Stimulated activated naive B cell treated with anti-CD40 and anti-IgM and Interleukin-4, amounts not matched to agents 10 μg/mL and 1 μg/mL and 100 μg/mL, for 72 hours (primary cell): ENCODE measurements at regions not wholly inside any gene's neighbourhood (a gene's known extent, or its start where the extent isn't known, plus 50 kb on each side); places are given as distances from the start of the nearest gene placed in this dataset.
A peak's percentile ranks its signal among the peaks of the same experiment; 100 is the strongest.
"Not testable (repeated sequence)": the region's sequence is repeated elsewhere in the genome, so short reads cannot be mapped to it uniquely, and the experiment has no call there.

Experiments used
- ATAC-seq, 2 donors: fragments of 150-1000 bp; cut with Tn5 transposase; replicated peaks; 2 replicates each; pipeline ENCODE4 v1.10.0; 2021; ENCODE audit warnings: moderate library complexity in 1 of 2
- DNase-seq: peaks from one replicate; pipeline ENCODE4 v3.0.0; 2021
- H3K27ac Mint-ChIP-seq: one replicate; pipeline ENCODE4 v1.8.0; 2022; ENCODE audit warnings: mild to moderate bottlenecking, mixed read lengths
- H3K27me3 Mint-ChIP-seq, 2 donors: one replicate each; pipeline ENCODE4 v1.8.0; 2022; ENCODE audit warnings: mixed read lengths in 2 of 2
- H3K36me3 Mint-ChIP-seq, 2 donors: one replicate each; pipeline ENCODE4 v1.8.0; 2022; ENCODE audit warnings: mixed read lengths in 2 of 2, mild to moderate bottlenecking in 1 of 2
- H3K4me1 Mint-ChIP-seq, 2 donors: one replicate each; pipeline ENCODE4 v1.8.0; 2022; ENCODE audit warnings: mixed read lengths in 2 of 2, mild to moderate bottlenecking in 1 of 2
- H3K4me3 Mint-ChIP-seq, 2 donors: one replicate each; pipeline ENCODE4 v1.8.0; 2022; ENCODE audit warnings: mild to moderate bottlenecking in 2 of 2, mixed read lengths in 2 of 2, moderate library complexity in 1 of 2
- H3K9me3 Mint-ChIP-seq, 2 donors: one replicate each; pipeline ENCODE4 v1.8.0; 2022; ENCODE audit warnings: mixed read lengths in 2 of 2, mild to moderate bottlenecking in 1 of 2

DNA sequence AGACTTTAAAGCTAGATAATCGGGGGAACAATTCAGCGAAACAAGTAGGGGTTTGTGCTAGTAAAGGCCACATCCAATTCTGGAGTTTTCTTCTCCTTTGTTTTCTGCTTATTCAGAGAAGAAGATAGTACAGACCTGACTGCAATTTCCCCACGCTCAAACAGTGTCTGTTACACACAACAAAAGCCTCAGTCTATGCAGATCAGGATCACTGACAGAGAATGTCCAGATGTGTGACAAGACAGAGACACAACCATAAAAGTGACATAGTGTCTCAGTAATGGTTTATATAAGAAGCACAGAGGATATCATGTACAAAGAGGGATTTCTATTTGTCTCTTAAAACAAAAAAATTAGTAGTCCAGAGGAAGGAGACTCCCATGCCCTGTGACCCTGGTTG is 70.7 kb upstream of the GTF3A start:
- ATAC-seq (no peak), DNase-seq (no peak)
- Mint-ChIP-seq H3K36me3 (no peaks in the 10 kb centered on the region), H3K27me3 (peaks cover 12 to 42% of the 10 kb centered on the region in 2 donors), H3K27ac (no peak overlapping the region), H3K4me1 (peaks cover 0 to 5% of the 10 kb centered on the region in 2 donors), H3K4me3 (no peak overlapping the region), H3K9me3 (peaks cover 5 to 8% of the 10 kb centered on the region in 2 donors)

DNA sequence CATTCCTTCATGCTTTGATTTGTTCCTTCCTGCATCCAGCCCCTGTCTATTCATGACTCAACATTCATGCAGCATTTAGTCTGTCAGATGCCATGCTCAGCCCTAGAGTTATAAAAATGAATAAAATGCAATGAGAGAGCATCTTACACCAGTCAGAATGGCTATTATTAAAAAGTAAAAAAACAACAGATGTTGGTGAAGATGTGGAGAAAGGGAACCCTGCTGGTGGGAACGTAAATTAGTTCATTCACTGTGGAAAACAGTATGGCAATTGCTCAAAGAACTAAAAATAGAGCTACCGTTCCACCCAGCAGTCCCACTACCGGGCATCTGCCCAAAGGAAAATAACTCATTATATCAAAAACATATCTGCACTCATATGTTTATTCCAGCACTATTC is 70.0 kb upstream of the GTF3A start:
- Mint-ChIP-seq H3K4me3 (no peak overlapping the region), H3K36me3 (no peaks in the 10 kb centered on the region), H3K9me3 (peaks cover 5 to 8% of the 10 kb centered on the region in 2 donors), H3K27ac (no peak overlapping the region), H3K4me1 (peaks cover 5 to 8% of the 10 kb centered on the region in 2 donors), H3K27me3 (peaks cover 12 to 42% of the 10 kb centered on the region in 2 donors)
- no peak for ATAC-seq
- no peak for DNase-seq

DNA sequence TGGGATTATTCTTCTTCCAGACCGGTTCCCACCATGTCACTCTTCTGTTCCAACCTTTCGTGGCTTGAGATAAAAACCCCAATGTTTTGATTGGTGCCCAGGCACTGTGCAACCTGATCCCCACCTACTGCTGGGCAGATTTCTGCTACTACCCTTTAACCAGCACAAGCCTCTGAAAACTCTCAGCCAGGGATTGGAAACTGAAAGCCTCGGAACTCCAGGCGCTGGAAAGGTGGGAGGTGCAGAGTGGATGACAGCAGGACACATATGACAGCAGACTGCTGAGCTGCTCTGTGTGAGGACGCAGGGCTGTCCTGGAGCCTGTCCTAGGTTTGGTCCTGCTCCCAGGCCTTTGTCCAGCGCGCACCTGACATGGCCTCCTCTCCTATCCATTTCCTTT is 68.5 kb upstream of the GTF3A start:
- no peak overlapping the region for H3K4me3 Mint-ChIP-seq
- no peak overlapping the region for H3K27ac Mint-ChIP-seq
- H3K27me3 Mint-ChIP-seq = peaks cover 18 to 40% of the 10 kb centered on the region in 2 donors
- peaks cover 0 to 3% of the 10 kb centered on the region in 2 donors for H3K9me3 Mint-ChIP-seq
- DNase-seq (no peak), ATAC-seq (no peak)
- no peaks in the 10 kb centered on the region for H3K36me3 Mint-ChIP-seq
- peaks cover 5 to 8% of the 10 kb centered on the region in 2 donors for H3K4me1 Mint-ChIP-seq

DNA sequence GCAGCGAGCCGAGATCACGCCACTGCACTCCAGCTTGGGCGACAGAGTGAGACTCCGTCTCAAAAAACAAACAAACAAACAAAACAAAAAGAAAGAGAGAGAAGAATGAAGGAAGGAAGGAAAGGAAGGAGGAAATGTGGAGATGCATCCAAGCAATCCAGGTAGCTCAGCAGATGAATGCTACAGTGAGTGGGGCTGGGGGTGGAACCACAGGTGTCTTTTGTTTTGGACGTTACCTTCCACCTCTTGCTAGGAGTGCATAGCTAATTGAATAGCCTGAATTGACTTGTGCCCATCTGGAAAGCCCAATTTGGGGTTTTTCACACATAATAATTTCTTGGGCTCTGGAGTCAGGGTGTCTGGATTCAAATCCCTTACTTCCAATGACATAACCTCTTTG is 66.0 kb upstream of the GTF3A start:
- no peak overlapping the region for H3K27ac Mint-ChIP-seq
- DNase-seq (no peak), ATAC-seq (no peak)
- H3K36me3 Mint-ChIP-seq = no peaks in the 10 kb centered on the region
- H3K27me3 Mint-ChIP-seq = peaks cover 22 to 40% of the 10 kb centered on the region in 2 donors
- H3K9me3 Mint-ChIP-seq = no peaks in the 10 kb centered on the region
- H3K4me3 Mint-ChIP-seq = no peak overlapping the region
- H3K4me1 Mint-ChIP-seq = peaks cover 8 to 20% of the 10 kb centered on the region in 2 donors

DNA sequence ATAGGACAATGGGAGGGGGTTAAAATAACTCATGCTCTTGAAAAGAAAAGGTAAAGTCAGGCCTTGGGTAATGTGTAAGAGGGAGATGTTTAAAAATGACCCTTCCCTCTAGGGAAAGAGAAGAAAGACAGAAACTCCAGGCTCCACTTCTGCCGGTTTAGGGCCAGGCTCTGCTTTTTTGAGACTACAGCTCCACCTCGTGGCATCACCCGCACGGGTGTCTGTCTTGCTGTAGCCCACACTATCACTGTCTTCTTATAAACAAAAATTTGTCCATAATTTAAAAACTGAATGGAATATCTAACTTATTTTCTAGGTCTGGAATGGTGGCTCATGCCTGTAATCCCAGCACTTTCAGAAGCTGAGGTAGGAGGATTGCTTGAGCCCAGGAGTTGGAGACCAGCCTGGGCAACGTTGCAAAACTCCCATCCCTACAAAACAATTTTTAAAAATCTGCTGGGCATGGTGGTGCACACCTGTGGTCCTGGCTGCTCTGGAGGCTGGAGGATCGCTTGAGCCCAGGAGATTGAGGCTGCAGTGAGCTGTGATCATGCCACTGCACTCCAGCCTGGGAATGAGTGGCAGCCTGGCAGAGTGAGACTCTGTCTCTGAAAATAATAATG is 65.1 kb upstream of the GTF3A start:
- Mint-ChIP-seq H3K27me3 (peaks cover 22 to 40% of the 10 kb centered on the region in 2 donors), H3K27ac (no peak overlapping the region), H3K4me3 (no peak overlapping the region), H3K4me1 (peaks cover 8 to 20% of the 10 kb centered on the region in 2 donors), H3K36me3 (no peaks in the 10 kb centered on the region), H3K9me3 (no peaks in the 10 kb centered on the region)
- DNase-seq (peak; percentile 40), ATAC-seq (peak; percentile 63 to 77)

DNA sequence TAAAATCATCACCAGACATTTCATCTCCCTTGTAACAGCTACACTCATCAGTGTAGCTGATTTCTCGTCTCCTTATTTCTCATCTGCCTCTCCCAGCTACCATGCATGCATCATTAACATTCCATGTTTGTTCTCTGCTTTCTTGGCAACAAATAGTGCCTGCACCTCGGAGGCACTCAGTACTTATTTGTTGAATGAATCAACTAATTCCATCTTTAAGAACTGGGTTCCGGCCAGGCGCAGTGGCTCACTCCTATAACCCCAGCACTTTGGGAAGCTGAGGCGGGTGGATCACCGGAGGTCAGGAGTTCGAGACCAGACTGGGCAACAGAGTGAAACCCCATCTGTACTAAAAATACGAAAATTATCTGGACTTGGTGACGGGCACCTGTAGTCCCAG is 63.9 kb upstream of the GTF3A start:
- Mint-ChIP-seq H3K27me3 (peaks cover 22 to 39% of the 10 kb centered on the region in 2 donors), H3K36me3 (no peaks in the 10 kb centered on the region), H3K4me3 (no peak overlapping the region), H3K9me3 (no peaks in the 10 kb centered on the region), H3K27ac (no peak overlapping the region), H3K4me1 (peaks cover 8 to 20% of the 10 kb centered on the region in 2 donors)
- no peak for DNase-seq
- no peak for ATAC-seq

DNA sequence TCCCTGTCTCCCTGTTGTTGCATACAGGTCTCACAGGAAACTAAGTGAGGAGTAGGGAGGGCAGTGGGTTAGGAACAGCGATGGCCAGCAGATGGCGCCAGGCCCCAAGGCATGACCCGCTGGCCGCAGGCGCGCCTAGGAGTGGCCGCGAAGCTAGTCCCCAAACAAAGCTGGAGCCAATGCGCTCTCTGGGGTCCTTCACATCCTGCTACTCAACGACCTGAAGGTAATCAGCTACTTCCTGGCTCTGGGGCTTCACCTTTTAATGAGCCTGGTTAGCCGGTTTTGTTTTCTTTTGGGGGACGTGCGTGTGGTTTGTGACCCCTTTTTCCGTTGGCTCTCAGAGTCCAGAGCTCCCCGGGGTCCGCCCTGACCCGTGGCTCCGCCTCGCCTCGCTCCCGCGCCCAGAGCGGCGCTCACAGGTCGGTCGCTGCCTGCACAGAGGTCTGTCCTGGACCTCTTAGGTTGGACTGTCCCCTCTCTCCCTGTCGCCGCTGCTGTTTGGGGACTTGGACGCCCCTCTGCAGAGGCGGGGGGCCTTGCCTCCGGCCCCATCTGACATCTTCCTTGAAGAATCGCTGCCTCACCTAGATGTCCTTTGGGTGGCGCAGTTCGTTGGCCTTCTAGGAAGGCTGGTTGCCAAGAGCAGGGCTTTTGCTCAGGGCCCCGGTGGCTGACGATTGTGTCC is 62.2 kb upstream of the GTF3A start:
- no peaks in the 10 kb centered on the region for H3K9me3 Mint-ChIP-seq
- DNase-seq (peak; percentile 69), ATAC-seq (peak; percentile 96)
- H3K4me1 Mint-ChIP-seq = peaks cover 8 to 20% of the 10 kb centered on the region in 2 donors
- H3K27ac Mint-ChIP-seq = no peak overlapping the region
- peak overlapping the region; percentile 60 to 65 for H3K4me3 Mint-ChIP-seq
- peaks cover 20 to 44% of the 10 kb centered on the region in 2 donors for H3K27me3 Mint-ChIP-seq
- H3K36me3 Mint-ChIP-seq = no peaks in the 10 kb centered on the region

DNA sequence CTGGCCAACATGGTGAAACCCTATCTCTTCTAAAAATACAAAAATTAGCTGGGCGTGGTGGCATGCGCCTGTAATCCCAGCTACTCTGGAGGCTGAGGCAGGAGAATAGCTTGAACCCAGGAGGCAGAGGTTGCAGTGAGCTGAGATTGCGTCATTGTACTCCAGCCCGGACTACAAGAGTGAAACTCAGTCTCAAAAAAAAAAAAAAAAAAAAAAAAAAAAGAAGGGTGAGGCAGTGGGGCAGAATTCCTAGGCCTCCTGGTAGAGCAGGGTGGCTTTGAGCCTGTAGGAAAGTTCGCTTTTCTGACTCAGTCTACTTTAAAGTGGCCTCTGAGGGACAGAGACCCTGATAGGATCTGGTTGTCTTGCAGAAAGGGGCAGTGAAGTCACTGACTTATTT is 60.8 kb upstream of the GTF3A start:
- not testable (repeated sequence) for H3K4me3 Mint-ChIP-seq, ATAC-seq

DNA sequence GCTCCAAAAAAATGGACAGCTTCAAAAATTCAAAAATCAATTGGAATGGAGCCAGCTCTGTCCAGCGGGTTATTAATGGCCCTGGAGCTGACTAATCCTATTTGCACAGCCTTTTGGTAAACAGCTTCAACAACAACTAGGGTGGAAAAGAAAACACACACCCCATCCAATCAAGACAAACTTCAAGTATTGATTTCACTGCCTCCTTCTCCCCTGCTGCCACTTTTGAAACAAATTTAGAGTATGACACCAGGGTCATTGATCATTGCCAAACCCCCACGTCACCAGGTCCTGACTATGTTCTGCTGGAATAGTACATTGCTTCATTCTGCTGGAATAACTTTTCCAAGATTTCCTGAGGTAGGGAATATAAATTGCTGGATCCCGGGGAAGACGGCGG is 56.8 kb upstream of the GTF3A start:
- DNase-seq (no peak), ATAC-seq (no peak)
- H3K27me3 Mint-ChIP-seq = peaks cover 17 to 54% of the 10 kb centered on the region in 2 donors
- H3K36me3 Mint-ChIP-seq = no peaks in the 10 kb centered on the region
- H3K9me3 Mint-ChIP-seq = no peaks in the 10 kb centered on the region
- H3K4me3 Mint-ChIP-seq = no peak overlapping the region
- no peak overlapping the region for H3K27ac Mint-ChIP-seq
- peaks cover 1 to 3% of the 10 kb centered on the region in 2 donors for H3K4me1 Mint-ChIP-seq

More for the DNA sequence above, 60.8 kb upstream of the GTF3A start:
- H3K9me3 Mint-ChIP-seq, H3K36me3 Mint-ChIP-seq, H3K27ac Mint-ChIP-seq, DNase-seq: not testable (repeated sequence)
- peaks cover 23 to 48% of the 10 kb centered on the region in 2 donors for H3K27me3 Mint-ChIP-seq
- peaks cover 8 to 20% of the 10 kb centered on the region in 2 donors for H3K4me1 Mint-ChIP-seq

DNA sequence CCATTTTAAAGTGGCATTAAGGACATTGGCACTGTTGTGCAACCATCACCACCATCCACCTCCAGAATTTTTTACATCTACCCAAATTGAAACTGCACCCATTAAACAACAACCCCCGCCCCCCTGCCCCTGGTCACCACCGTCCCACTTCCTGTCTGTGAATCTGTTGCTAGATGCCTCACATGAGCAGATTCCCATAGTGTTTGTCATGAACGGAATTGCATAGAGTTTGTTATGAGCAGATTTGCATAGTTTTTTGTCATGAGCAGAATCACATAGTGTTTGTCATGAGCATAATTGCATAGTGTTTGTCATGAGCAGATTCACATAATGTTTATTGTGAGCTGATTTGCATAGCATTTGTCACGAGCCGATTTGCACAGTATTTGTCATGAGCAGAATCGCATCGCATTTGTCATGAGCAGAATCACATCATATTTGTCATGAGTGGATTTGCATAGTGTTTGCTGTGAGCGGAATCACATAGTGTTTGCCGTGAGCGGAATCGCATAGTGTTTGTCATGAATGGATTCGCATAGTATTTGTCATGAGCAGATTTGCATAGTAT is 54.0 kb upstream of the GTF3A start:
- no peak for DNase-seq
- Mint-ChIP-seq H3K27ac (no peak overlapping the region), H3K4me3 (no peak overlapping the region), H3K4me1 (peaks cover 0 to 10% of the 10 kb centered on the region in 2 donors), H3K9me3 (no peaks in the 10 kb centered on the region), H3K27me3 (peaks cover 32 to 66% of the 10 kb centered on the region in 2 donors), H3K36me3 (no peaks in the 10 kb centered on the region)
- ATAC-seq = no peak

DNA sequence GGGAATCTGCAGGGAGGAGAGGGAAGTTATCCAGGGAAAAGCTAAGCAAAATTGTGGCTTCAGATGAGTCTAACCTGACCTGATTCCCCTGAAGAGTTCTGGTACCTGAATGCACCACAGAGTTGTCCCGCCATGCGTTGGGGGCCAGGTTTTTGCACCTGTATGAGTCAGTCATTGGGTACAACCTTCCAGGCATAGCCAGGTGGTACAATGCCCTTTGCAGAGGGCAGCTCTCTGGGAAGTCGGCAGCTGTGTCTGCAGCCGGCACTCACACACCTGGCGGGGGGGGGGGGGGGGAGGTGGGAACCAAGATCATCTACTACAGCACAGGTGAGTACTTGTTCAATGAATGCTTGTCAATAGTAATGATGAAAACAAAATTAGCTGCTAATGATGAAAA is 52.5 kb upstream of the GTF3A start:
- H3K27ac Mint-ChIP-seq = no peak overlapping the region
- no peaks in the 10 kb centered on the region for H3K9me3 Mint-ChIP-seq
- peaks cover 3 to 10% of the 10 kb centered on the region in 2 donors for H3K4me1 Mint-ChIP-seq
- H3K36me3 Mint-ChIP-seq = no peaks in the 10 kb centered on the region
- H3K27me3 Mint-ChIP-seq = peaks cover 32 to 58% of the 10 kb centered on the region in 2 donors
- no peak for ATAC-seq
- H3K4me3 Mint-ChIP-seq = no peak overlapping the region
- no peak for DNase-seq

DNA sequence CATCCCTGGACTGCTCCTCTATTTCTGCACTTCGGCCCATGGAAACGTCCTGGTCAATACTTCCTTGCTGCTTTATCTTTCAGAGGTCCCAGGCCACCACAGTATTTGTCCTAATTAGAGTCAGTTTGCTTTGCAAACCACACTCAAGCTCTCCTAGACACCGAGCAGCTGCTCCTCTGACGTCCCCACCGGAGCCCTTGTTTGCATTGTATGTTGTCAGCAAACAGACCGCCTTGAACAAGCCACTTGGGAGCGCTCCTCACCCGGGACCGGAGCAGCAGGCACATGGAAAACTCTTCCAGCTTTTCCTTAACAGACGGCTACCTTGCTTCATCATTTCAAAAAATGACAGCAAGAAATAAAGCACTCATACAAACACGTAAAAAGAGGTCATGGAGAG is 51.5 kb upstream of the GTF3A start:
- no peak overlapping the region for H3K27ac Mint-ChIP-seq
- DNase-seq (no peak), ATAC-seq (no peak)
- peaks cover 23 to 49% of the 10 kb centered on the region in 2 donors for H3K27me3 Mint-ChIP-seq
- peaks cover 3 to 10% of the 10 kb centered on the region in 2 donors for H3K4me1 Mint-ChIP-seq
- H3K9me3 Mint-ChIP-seq = no peaks in the 10 kb centered on the region
- H3K4me3 Mint-ChIP-seq = no peak overlapping the region
- H3K36me3 Mint-ChIP-seq = no peaks in the 10 kb centered on the region

DNA sequence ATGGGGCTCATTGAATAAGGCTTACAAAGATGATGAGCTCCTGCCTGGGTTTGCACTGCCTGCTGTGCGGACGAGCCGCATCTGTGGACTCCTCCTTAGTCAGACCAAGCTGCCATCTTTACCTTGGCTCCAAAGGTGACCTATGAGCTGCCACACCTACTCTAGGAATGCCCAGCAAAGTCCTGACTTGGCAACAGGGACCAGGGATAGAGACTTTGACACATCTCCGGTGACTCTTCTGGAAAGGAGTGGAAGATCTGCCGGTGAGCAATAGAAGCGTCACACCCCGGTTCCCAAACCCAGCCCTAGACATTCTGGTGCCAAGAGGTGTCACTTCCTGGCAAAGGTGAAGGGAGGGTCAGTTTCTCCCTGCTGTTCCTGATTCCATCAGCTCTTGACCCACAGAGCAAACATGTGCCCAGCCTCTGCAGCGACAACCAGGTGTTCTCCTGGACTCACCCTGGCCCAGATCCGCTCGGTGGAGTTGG is 50.2 kb upstream of the GTF3A start:
- no peaks in the 10 kb centered on the region for H3K9me3 Mint-ChIP-seq
- H3K36me3 Mint-ChIP-seq = no peaks in the 10 kb centered on the region
- DNase-seq (no peak), ATAC-seq (peak; percentile 27)
- no peak overlapping the region for H3K4me3 Mint-ChIP-seq
- peaks cover 23 to 42% of the 10 kb centered on the region in 2 donors for H3K27me3 Mint-ChIP-seq
- no peak overlapping the region for H3K27ac Mint-ChIP-seq
- peaks cover 3 to 10% of the 10 kb centered on the region in 2 donors for H3K4me1 Mint-ChIP-seq
